ENCODE measurements at regions not wholly inside any gene's neighbourhood (a gene's known extent, or its start where the extent isn't known, plus 50 kb on each side); places are given as distances from the start of the nearest gene placed in this dataset.

GRCh38 chr2:171226461-171226860, 65.8 kb upstream of the TLK1 start:
- Histone ChIP-seq H3K27me3 (no peaks in the 10 kb centered on the region), H3K4me3 (no peak overlapping the region), H3K4me1 (no peaks in the 10 kb centered on the region), H3K36me3 (no peaks in the 10 kb centered on the region), H3K9me3 (no peaks in the 10 kb centered on the region), H3K27ac (no peak overlapping the region)
- intact Hi-C loops (cut with DNase I; ENCODE audit: low total_unique reads), result no loop called here
- no peak for TF ChIP-seq POLR2A (IDR thresholded peaks at IDR 0.05)
- no peak for DNase-seq

GRCh38 chr2:171225989-171226388, 65.3 kb upstream of the TLK1 start:
- WGBS, 5 donors, result 64 to 74% (median 70%) methylated on average over 1 of the region's 1 CpG
- no peak for DNase-seq
- intact Hi-C loops (cut with DNase I; ENCODE audit: low total_unique reads), result no loop called here

GRCh38 chr2:171225302-171225980, 64.7 kb upstream of the TLK1 start:
- no peaks in the 10 kb centered on the region for H3K9me3 ChIP-seq
- 72 to 86% (median 85%) methylated on average over 3 of the region's 3 CpGs for WGBS, 5 donors
- intact Hi-C loops (cut with DNase I; ENCODE audit: low total_unique reads), result no loop called here
- no peaks in the 10 kb centered on the region for H3K4me1 ChIP-seq
- H3K36me3 ChIP-seq, result no peaks in the 10 kb centered on the region
- no peaks in the 10 kb centered on the region for H3K27me3 ChIP-seq
- DNase-seq, result no peak
- H3K27ac ChIP-seq, result no peak overlapping the region
- no peak overlapping the region for H3K4me3 ChIP-seq
- TF ChIP-seq CTCF (IDR thresholded peaks at IDR 0.05), result no peak
- TF ChIP-seq EP300 (IDR thresholded peaks at IDR 0.05), result no peak
- no peak for TF ChIP-seq POLR2AphosphoS5 (IDR thresholded peaks at IDR 0.05)
- no peak for TF ChIP-seq POLR2A (IDR thresholded peaks at IDR 0.05)

More at GRCh38 chr2:171225989-171226388, 65.3 kb upstream of the TLK1 start:
- TF ChIP-seq EP300 (IDR thresholded peaks at IDR 0.05) (no peak), POLR2A (IDR thresholded peaks at IDR 0.05) (no peak), POLR2AphosphoS5 (IDR thresholded peaks at IDR 0.05) (no peak), CTCF (IDR thresholded peaks at IDR 0.05) (no peak)
- no peaks in the 10 kb centered on the region for H3K9me3 ChIP-seq
- H3K36me3 ChIP-seq, result no peaks in the 10 kb centered on the region
- no peaks in the 10 kb centered on the region for H3K4me1 ChIP-seq
- no peak overlapping the region for H3K27ac ChIP-seq
- no peak overlapping the region for H3K4me3 ChIP-seq
- no peaks in the 10 kb centered on the region for H3K27me3 ChIP-seq

- TF ChIP-seq EP300 (IDR thresholded peaks at IDR 0.05) (no peak), CTCF (IDR thresholded peaks at IDR 0.05) (no peak), POLR2AphosphoS5 (IDR thresholded peaks at IDR 0.05) (no peak), POLR2A (IDR thresholded peaks at IDR 0.05) (no peak)
- Histone ChIP-seq H3K4me3 (no peak overlapping the region), H3K27ac (no peak overlapping the region), H3K27me3 (no peaks in the 10 kb centered on the region), H3K4me1 (no peaks in the 10 kb centered on the region), H3K36me3 (no peaks in the 10 kb centered on the region), H3K9me3 (peaks cover 0 to 15% (median 4%) of the 10 kb centered on the region in 4 donors)
- WGBS, 5 donors, result 42 to 57% (median 57%) methylated on average over 2 of the region's 2 CpGs
- intact Hi-C loops (cut with DNase I; ENCODE audit: low total_unique reads), result no loop called here
- DNase-seq, result no peak
Measured at GRCh38 chr2:171217330-171217729, 56.6 kb upstream of the TLK1 start.

- no peak for DNase-seq
- peaks cover 0 to 15% (median 4%) of the 10 kb centered on the region in 4 donors for H3K9me3 ChIP-seq
- WGBS, 5 donors, result 71 to 85% (median 74%) methylated on average over 5 of the region's 5 CpGs
- no peaks in the 10 kb centered on the region for H3K36me3 ChIP-seq
- intact Hi-C loops (cut with DNase I; ENCODE audit: low total_unique reads), result no loop called here
- no peak overlapping the region for H3K4me3 ChIP-seq
- H3K27me3 ChIP-seq, result no peaks in the 10 kb centered on the region
- TF ChIP-seq POLR2AphosphoS5 (IDR thresholded peaks at IDR 0.05), result no peak
- TF ChIP-seq EP300 (IDR thresholded peaks at IDR 0.05), result no peak
- no peak for TF ChIP-seq POLR2A (IDR thresholded peaks at IDR 0.05)
- no peak for TF ChIP-seq CTCF (IDR thresholded peaks at IDR 0.05)
- no peaks in the 10 kb centered on the region for H3K4me1 ChIP-seq
- no peak overlapping the region for H3K27ac ChIP-seq
Measured at GRCh38 chr2:171216631-171217030, 55.9 kb upstream of the TLK1 start.
